HepG2 (cell line): ENCODE measurements at regions not wholly inside any gene's neighbourhood (a gene's known extent, or its start where the extent isn't known, plus 50 kb on each side); places are given as distances from the start of the nearest gene placed in this dataset.

Experiments used
- ATAC-seq: fragments of 200-7000 bp; cut with Tn5 transposase; 3 replicates; pipeline ENCODE4 v1.9.1; 2020; ENCODE audit warnings: mild to moderate bottlenecking, moderate library complexity
- BruUV-seq: library from RNA; stranded (reverse); fragments of 400-500 nt; replicated peaks from 2 replicates; lab custom pipeline; 2021; lab: Mats Ljungman, UMichigan
- CTCF ChIA-PET: fragments of 300-600 bp; formaldehyde crosslinking; extraction: SDS; loops from one replicate; lab custom pipeline; 2021; ENCODE audit warnings: low total read pairs, inconsistent platforms, low intra/inter-chr PET ratio; lab: Yijun Ruan, JAX
- POLR2A ChIA-PET: fragments of 350-600 bp; sonication (Branson Sonifier 250); formaldehyde crosslinking; loops from one replicate; lab custom pipeline; 2020; ENCODE audit warnings: antibody characterized with exemption, inconsistent platforms; lab: Yijun Ruan, JAX
- DNase-seq: peaks from one replicate; pipeline ENCODE4 v3.0.0-alpha.2; 2015; ENCODE audit warnings: low spot score
- FAIRE-seq: peaks from 3 replicates; lab custom pipeline; 2011; peaks lifted over from hg19 to GRCh38; lab: Jason Lieb, UNC
- H2AFZ ChIP-seq: one replicate; pipeline ENCODE4 v1.6.1; 2011; ENCODE audit warnings: low read length, inconsistent platforms
- H3K27ac ChIP-seq: fragments of 300-600 bp; 3 replicates; pipeline ENCODE4 v1.8.0; 2011; ENCODE audit warnings: mixed run types, mild to moderate bottlenecking, mixed read lengths, low read length, inconsistent platforms; ENCODE audit not compliant: insufficient read depth; ENCODE audit errors: extremely low read length
- H3K27me3 ChIP-seq, 2 experiments: fragments of 200-600 bp in 1 of 2; 2 replicates in 1 of 2; 3 replicates in 1 of 2; pipeline versions ENCODE4 v1.6.0 to v1.8.0; 2011; ENCODE audit warnings: low read length in 2 of 2, mild to moderate bottlenecking in 2 of 2, moderate library complexity in 2 of 2, inconsistent platforms in 1 of 2; ENCODE audit not compliant: insufficient read depth in 2 of 2, control insufficient read depth in 1 of 2
- H3K36me3 ChIP-seq, 2 experiments: fragments of 200-600 bp in 1 of 2; replicated peaks in 1 of 2; 2 replicates in 1 of 2; 3 replicates in 1 of 2; pipeline versions ENCODE4 v1.5.1 to v1.8.0; 2011; ENCODE audit warnings: low read length in 2 of 2, inconsistent platforms in 1 of 2; ENCODE audit not compliant: insufficient read depth in 2 of 2, control insufficient read depth in 1 of 2
- H3K4me1 ChIP-seq: 2 replicates; pipeline ENCODE4 v1.5.1; 2012; ENCODE audit warnings: low read length, inconsistent platforms; ENCODE audit not compliant: insufficient read depth
- H3K4me2 ChIP-seq: 2 replicates; pipeline ENCODE4 v1.6.0; 2011; ENCODE audit warnings: low read depth, low read length, inconsistent platforms
- H3K4me3 ChIP-seq, 3 experiments: fragments of 200-600 bp in 1 of 3; sonication (generic), shearing (Covaris generic) in 1 of 3; replicated peaks in 1 of 3; 2 replicates each; pipeline ENCODE4 v1.5.1; 2011 to 2016; ENCODE audit warnings: low read length in 3 of 3, inconsistent platforms in 2 of 3, low read depth in 2 of 3, mild to moderate bottlenecking in 2 of 3, control low read depth in 1 of 3, mixed read lengths in 1 of 3; ENCODE audit not compliant: insufficient read depth in 1 of 3
- H3K79me2 ChIP-seq: one replicate; pipeline ENCODE4 v1.6.1; 2011; ENCODE audit warnings: low read length, inconsistent platforms; ENCODE audit not compliant: insufficient read depth
- H3K9ac ChIP-seq: 2 replicates; pipeline ENCODE4 v1.6.0; 2011; ENCODE audit warnings: mild to moderate bottlenecking, low read depth, low read length, inconsistent platforms; ENCODE audit not compliant: insufficient read depth
- H3K9me3 ChIP-seq: 2 replicates; pipeline ENCODE4 v1.5.1; 2012; ENCODE audit warnings: mild to moderate bottlenecking, low read length
- H4K20me1 ChIP-seq: 2 replicates; pipeline ENCODE4 v1.6.0; 2011; ENCODE audit warnings: inconsistent platforms, mild to moderate bottlenecking, low read length, moderate library complexity; ENCODE audit not compliant: insufficient read depth
- CBX1 ChIP-seq: IDR thresholded peaks from one replicate; pipeline ENCODE4 v1.6.1; 2016; ENCODE audit warnings: antibody characterized with exemption, low read depth
- CC2D1A ChIP-seq: sonication (generic); formaldehyde crosslinking; IDR thresholded peaks from 2 replicates; pipeline ENCODE4 v1.8.1; 2023; ENCODE audit warnings: mild to moderate bottlenecking, missing genetic modification reagents
- CCDC6 ChIP-seq: sonication (generic); formaldehyde crosslinking; IDR thresholded peaks from 2 replicates; pipeline ENCODE4 v1.8.1; 2022; ENCODE audit warnings: mild to moderate bottlenecking, missing genetic modification reagents, moderate library complexity
- CREB1 ChIP-seq, 2 experiments: fragments of 450-650 bp in 1 of 2; IDR thresholded peaks; 2 replicates each; pipeline ENCODE4 v1.6.1; 2016 to 2017; ENCODE audit warnings: control low read depth in 1 of 2, mild to moderate bottlenecking in 1 of 2, missing compliant biosample characterization in 1 of 2, missing genetic modification characterization in 1 of 2
- KLF6 ChIP-seq: IDR thresholded peaks from 2 replicates; pipeline ENCODE4 v1.8.0; 2016; ENCODE audit warnings: missing biosample characterization, missing genetic modification reagents
- MYNN ChIP-seq: sonication (generic); formaldehyde crosslinking; IDR thresholded peaks from 2 replicates; pipeline ENCODE4 v1.4.0; 2020; ENCODE audit warnings: mild to moderate bottlenecking, low read depth, missing genetic modification reagents
- ONECUT2 ChIP-seq: sonication (generic); formaldehyde crosslinking; IDR thresholded peaks from 2 replicates; pipeline ENCODE4 v1.4.0; 2020; ENCODE audit warnings: missing genetic modification reagents
- POLR2AphosphoS2 ChIP-seq: IDR thresholded peaks from 2 replicates; pipeline ENCODE4 v1.6.1; 2011; ENCODE audit warnings: low read depth, low read length, improper control_type of control experiment
- SAFB2 ChIP-seq: sonication (generic); formaldehyde crosslinking; IDR thresholded peaks from 2 replicates; pipeline ENCODE4 v1.5.1; 2020; ENCODE audit warnings: missing genetic modification reagents, low read depth, mild to moderate bottlenecking, borderline replicate concordance
- SMARCE1 ChIP-seq: fragments of 450-650 bp; IDR thresholded peaks from 2 replicates; pipeline ENCODE4 v1.6.1; 2017; ENCODE audit warnings: borderline replicate concordance
- SP1 ChIP-seq, 2 experiments: fragments of 450-650 bp in 1 of 2; sonication (generic) in 1 of 2; formaldehyde crosslinking in 1 of 2; IDR thresholded peaks; 2 replicates each; pipeline versions ENCODE4 v1.4.0 to v1.6.1; 2016 to 2020; ENCODE audit warnings: missing genetic modification reagents in 1 of 2
- TCF7 ChIP-seq: sonication (generic); IDR thresholded peaks from 2 replicates; pipeline ENCODE4 v1.6.1; 2016; ENCODE audit warnings: antibody characterized with exemption, low read depth
- U2AF2 ChIP-seq: fragments of 200-400 bp; formaldehyde crosslinking; IDR thresholded peaks from 2 replicates; pipeline ENCODE4 v1.6.1; 2017; ENCODE audit warnings: low read depth, mild to moderate bottlenecking, low read length
- ZBTB21 ChIP-seq: sonication (generic); formaldehyde crosslinking; IDR thresholded peaks from 2 replicates; pipeline ENCODE4 v1.4.0; 2020; ENCODE audit warnings: missing genetic modification reagents
- ZBTB8A ChIP-seq: sonication (generic); formaldehyde crosslinking; IDR thresholded peaks from 2 replicates; pipeline ENCODE4 v1.4.0; 2020; ENCODE audit warnings: mild to moderate bottlenecking, low read depth, missing genetic modification reagents, borderline replicate concordance
- ZNF33B ChIP-seq: sonication (generic); formaldehyde crosslinking; IDR thresholded peaks from 2 replicates; pipeline ENCODE4 v1.5.1; 2020; ENCODE audit warnings: mild to moderate bottlenecking, missing genetic modification reagents
- ZNF580 ChIP-seq: IDR thresholded peaks from 2 replicates; pipeline ENCODE4 v1.6.1; 2016; ENCODE audit warnings: low read depth, borderline replicate concordance
- ZNF749 ChIP-seq: sonication (generic); formaldehyde crosslinking; IDR thresholded peaks from 2 replicates; pipeline ENCODE4 v1.8.0; 2022; ENCODE audit warnings: mild to moderate bottlenecking, missing genetic modification reagents, moderate library complexity, borderline replicate concordance
- WGBS: methylation state at CpG from one replicate; pipeline ENCODE4 v1.1.6; 2017; ENCODE audit warnings: low lambda C conversion rate; 5-methylcytosine and 5-hydroxymethylcytosine counted together
- in situ Hi-C: cut with HindIII; loops from 2 replicates; pipeline ENCODE4 v1.10.0; 2017; ENCODE audit warnings: low pct_unique_long_range_greater_than_20kb; ENCODE audit not compliant: extremely low pct_ligation_motif_present
- intact Hi-C: fragments of 100-400 bp; cut with micrococcal nuclease; formaldehyde crosslinking; loops from one replicate; pipeline ENCODE4 v1.10.0; 2022; ENCODE audit not compliant: unreplicated experiment
- TF ChIP-seq, protein P1 (sequence below): sonication (generic); formaldehyde crosslinking; IDR thresholded peaks from 2 replicates; pipeline ENCODE4 v1.5.1; 2020; ENCODE audit warnings: missing genetic modification reagents, mild to moderate bottlenecking, borderline replicate concordance
- TF ChIP-seq, protein P2 (sequence below): sonication (generic); IDR thresholded peaks from 2 replicates; pipeline ENCODE4 v1.6.1; 2016; ENCODE audit warnings: low read depth, borderline replicate concordance

- H3K36me3 ChIP-seq: no peaks in the 10 kb centered on the region
- H2AFZ ChIP-seq: no peak overlapping the region
- H3K4me3 ChIP-seq: no peak overlapping the region
- no peaks in the 10 kb centered on the region for H3K9me3 ChIP-seq
- H3K27ac ChIP-seq: no peak overlapping the region
- no TSS peak for BruUV-seq
- FAIRE-seq (no peak), ATAC-seq (no peak), DNase-seq (no peak)
- intact Hi-C loops (no loop called here), in situ Hi-C loops (no loop called here)
- H3K4me1 ChIP-seq: peaks cover 51% of the 10 kb centered on the region
- H3K9ac ChIP-seq: no peak overlapping the region
- H3K4me2 ChIP-seq: no peak overlapping the region
- 93% methylated on average over 4 of the region's 4 CpGs for WGBS
- H3K27me3 ChIP-seq: no peaks in the 10 kb centered on the region
- CTCF ChIA-PET: no interaction called here
- POLR2A ChIA-PET: interaction anchor here (1.0 kb wide), 1 partner anchor 90 kb away, joined by 3 read pairs; no protein-coding TSS in a partner anchor
- no peaks in the 10 kb centered on the region for H4K20me1 ChIP-seq
- no peak for TF ChIP-seq U2AF2
- 0 out of 2 replicates have a peak, but pooled peaks have one; percentile 34 for TF ChIP-seq SAFB2 (CRISPR knock-in tag)
- no peak for TF ChIP-seq CCDC6 (CRISPR knock-in tag)
- no peaks in the 10 kb centered on the region for H3K79me2 ChIP-seq
These were observed 55.6 kb upstream of the ZMYND8 start for GRCh38 chr20:47412083-47412482.

- Histone ChIP-seq H3K4me1 (peaks cover 60% of the 10 kb centered on the region), H4K20me1 (no peaks in the 10 kb centered on the region), H3K4me2 (no peak overlapping the region), H3K27ac (no peak overlapping the region), H3K9me3 (no peaks in the 10 kb centered on the region), H3K9ac (no peak overlapping the region), H3K36me3 (no peaks in the 10 kb centered on the region), H3K79me2 (no peaks in the 10 kb centered on the region), H2AFZ (no peak overlapping the region), H3K27me3 (no peaks in the 10 kb centered on the region), H3K4me3 (no peak overlapping the region)
- FAIRE-seq (no peak), ATAC-seq (no peak), DNase-seq (no peak)
- CTCF ChIA-PET: no interaction called here
- in situ Hi-C loops (no loop called here), intact Hi-C loops (no loop called here)
- no TSS peak for BruUV-seq
- POLR2A ChIA-PET: interaction anchor here (0.9 to 1.0 kb wide), 2 partner anchors 59 to 89 kb away, joined by 3 read pairs; no protein-coding TSS in a partner anchor
- WGBS: 88% methylated on average over 8 of the region's 8 CpGs
- no peak for TF ChIP-seq ZBTB21
- no peak for TF ChIP-seq MYNN
- no peak for TF ChIP-seq SP1 (IDR thresholded peaks at IDR 0.05)
- TF ChIP-seq SP1 (CRISPR knock-in tag; IDR thresholded peaks at IDR 0.05): no peak
- no peak for TF ChIP-seq CC2D1A (CRISPR knock-in tag)
- TF ChIP-seq CREB1 (IDR thresholded peaks at IDR 0.05): no peak
- TF ChIP-seq CREB1 (CRISPR knock-in tag; IDR thresholded peaks at IDR 0.05): no peak
- TF ChIP-seq ZNF580 (CRISPR knock-in tag): no peak
- no peak for TF ChIP-seq TCF7
- TF ChIP-seq ONECUT2: no peak
- TF ChIP-seq, protein P1, sequence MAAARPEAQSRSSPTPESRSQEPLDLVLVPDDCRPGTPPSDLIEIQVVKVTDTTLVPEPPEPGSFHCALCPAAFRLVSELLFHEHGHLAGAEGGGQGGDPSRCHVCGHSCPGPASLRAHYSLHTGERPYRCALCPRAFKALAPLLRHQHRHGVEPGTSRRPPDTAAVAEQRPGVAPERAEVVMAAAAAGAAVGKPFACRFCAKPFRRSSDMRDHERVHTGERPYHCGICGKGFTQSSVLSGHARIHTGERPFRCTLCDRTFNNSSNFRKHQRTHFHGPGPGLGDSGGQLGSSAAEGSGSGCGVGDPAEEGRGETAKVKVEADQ: no peak
- TF ChIP-seq, protein P2, sequence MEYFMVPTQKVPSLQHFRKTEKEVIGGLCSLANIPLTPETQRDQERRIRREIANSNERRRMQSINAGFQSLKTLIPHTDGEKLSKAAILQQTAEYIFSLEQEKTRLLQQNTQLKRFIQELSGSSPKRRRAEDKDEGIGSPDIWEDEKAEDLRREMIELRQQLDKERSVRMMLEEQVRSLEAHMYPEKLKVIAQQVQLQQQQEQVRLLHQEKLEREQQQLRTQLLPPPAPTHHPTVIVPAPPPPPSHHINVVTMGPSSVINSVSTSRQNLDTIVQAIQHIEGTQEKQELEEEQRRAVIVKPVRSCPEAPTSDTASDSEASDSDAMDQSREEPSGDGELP: no peak
- no peak for TF ChIP-seq CBX1
- TF ChIP-seq ZNF749 (CRISPR knock-in tag): no peak
- TF ChIP-seq ZBTB8A: no peak
- TF ChIP-seq ZNF33B: no peak
- no peak for TF ChIP-seq SMARCE1
- TF ChIP-seq KLF6 (CRISPR knock-in tag): no peak
- no peak for TF ChIP-seq POLR2AphosphoS2
These were observed 56.7 kb upstream of the ZMYND8 start for GRCh38 chr20:47413189-47413588.
